A549 (cell line): ENCODE measurements at regions not wholly inside any gene's neighbourhood (a gene's known extent, or its start where the extent isn't known, plus 50 kb on each side); places are given as distances from the start of the nearest gene placed in this dataset.
A peak's percentile ranks its signal among the peaks of the same experiment; 100 is the strongest.

Experiments used
- ATAC-seq, 2 experiments: fragments of 200-7000 bp in 1 of 2; fragments of >200 bp in 1 of 2; cut with Nextera tagmentation in 1 of 2; cut with Tn5 transposase in 1 of 2; 3 replicates each; pipeline versions ENCODE4 v1.8.0 to v1.9.1; 2018 to 2020; ENCODE audit warnings: mild to moderate bottlenecking in 1 of 2, moderate library complexity in 1 of 2
- CTCF ChIA-PET: fragments of 300-600 bp; sonication (Branson Sonifier 250); formaldehyde crosslinking; extraction: SDS; loops from one replicate; lab custom pipeline; 2021; ENCODE audit warnings: antibody characterized with exemption, inconsistent platforms; lab: Yijun Ruan, JAX
- POLR2A ChIA-PET: fragments of 350-600 bp; formaldehyde crosslinking; extraction: SDS; loops from one replicate; lab custom pipeline; 2021; ENCODE audit warnings: antibody characterized with exemption, inconsistent platforms; lab: Yijun Ruan, JAX
- DNase-seq, 2 experiments: peaks; one replicate each; pipeline versions ENCODE4 v3.0.0 to v3.0.0-alpha.2; 2011 to 2016; ENCODE audit warnings: low read depth in 1 of 2, low spot score in 1 of 2
- FAIRE-seq: peaks from 2 replicates; lab custom pipeline; 2011; peaks lifted over from hg19 to GRCh38; lab: Jason Lieb, UNC
- H3K27ac ChIP-seq, 2 experiments: fragments of >200 bp; sonication (Bioruptor Twin); formaldehyde crosslinking; 3 replicates each; pipeline ENCODE4 v1.5.1; 2016 to 2017
- H3K4me1 ChIP-seq: fragments of >200 bp; sonication (Bioruptor Twin); formaldehyde crosslinking; 3 replicates; pipeline ENCODE4 v1.6.1; 2016
- H3K4me2 ChIP-seq: fragments of >200 bp; sonication (Bioruptor Twin); formaldehyde crosslinking; 3 replicates; pipeline ENCODE4 v1.6.1; 2016
- H3K4me3 ChIP-seq: fragments of >200 bp; sonication (Bioruptor Twin); formaldehyde crosslinking; 3 replicates; pipeline ENCODE4 v1.5.1; 2016
- H3K9me3 ChIP-seq: fragments of >200 bp; sonication (Bioruptor Twin); formaldehyde crosslinking; 3 replicates; pipeline ENCODE4 v1.6.1; 2016
- CBX2 ChIP-seq: fragments of 200-600 bp; sonication (generic); IDR thresholded peaks from 2 replicates; pipeline ENCODE4 v1.6.1; 2016; ENCODE audit warnings: low read depth, mild to moderate bottlenecking, borderline replicate concordance
- CBX8 ChIP-seq: fragments of 200-600 bp; sonication (generic); IDR thresholded peaks from 2 replicates; pipeline ENCODE4 v1.6.1; 2016
- EHMT2 ChIP-seq: fragments of 200-600 bp; sonication (generic); IDR thresholded peaks from 2 replicates; pipeline ENCODE4 v1.6.1; 2016; ENCODE audit warnings: antibody characterized with exemption, low read depth, mild to moderate bottlenecking, moderate library complexity
- ESRRA ChIP-seq: fragments of 150-350 bp; IDR thresholded peaks from 2 replicates; pipeline ENCODE4 v1.6.1; 2014; ENCODE audit warnings: mild to moderate bottlenecking, low read length, borderline replicate concordance
- HDAC2 ChIP-seq: fragments of 200-600 bp; sonication (generic); IDR thresholded peaks from 2 replicates; pipeline ENCODE4 v1.6.1; 2016
- HOXB13 ChIP-seq: fragments of 250-450 bp; sonication (Bioruptor Pico); IDR thresholded peaks from 2 replicates; pipeline ENCODE4 v1.5.0; 2020; ENCODE audit warnings: low read depth, mild to moderate bottlenecking, moderate library complexity
- JUNB ChIP-seq: fragments of >200 bp; sonication (Bioruptor Twin); formaldehyde crosslinking; IDR thresholded peaks from 2 replicates; pipeline ENCODE4 v1.6.1; 2016
- KDM5A ChIP-seq: fragments of 200-600 bp; sonication (generic); IDR thresholded peaks from 2 replicates; pipeline ENCODE4 v1.6.1; 2016; ENCODE audit warnings: antibody characterized with exemption, mild to moderate bottlenecking
- MAFK ChIP-seq: fragments of 450-650 bp; IDR thresholded peaks from 2 replicates; pipeline ENCODE4 v1.6.1; 2014; ENCODE audit not compliant: partially characterized antibody
- MAZ ChIP-seq: fragments of 150-350 bp; IDR thresholded peaks from 2 replicates; pipeline ENCODE4 v1.6.1; 2014; ENCODE audit warnings: antibody characterized with exemption, low read depth, low read length, borderline replicate concordance
- NPAS2 ChIP-seq: fragments of 250-450 bp; sonication (Bioruptor Pico); IDR thresholded peaks from 2 replicates; pipeline ENCODE4 v1.8.0; 2022; ENCODE audit warnings: mild to moderate bottlenecking, moderate library complexity, borderline replicate concordance
- PHF8 ChIP-seq: fragments of 200-600 bp; sonication (generic); IDR thresholded peaks from 2 replicates; pipeline ENCODE4 v1.6.1; 2016; ENCODE audit warnings: low read depth, mild to moderate bottlenecking, antibody characterized with exemption, moderate library complexity, borderline replicate concordance
- POLR2A ChIP-seq: IDR thresholded peaks from 2 replicates; pipeline ENCODE4 v1.6.1; 2012; ENCODE audit warnings: mild to moderate bottlenecking, low read length
- RARB ChIP-seq: fragments of 250-450 bp; sonication (Bioruptor Pico); IDR thresholded peaks from 2 replicates; pipeline ENCODE4 v1.8.0; 2021; ENCODE audit warnings: mild to moderate bottlenecking, moderate library complexity
- RCOR1 ChIP-seq: fragments of 150-350 bp; IDR thresholded peaks from 2 replicates; pipeline ENCODE4 v1.6.1; 2014; ENCODE audit warnings: antibody characterized with exemption, low read length, low read depth
- RFX5 ChIP-seq: fragments of 450-650 bp; IDR thresholded peaks from 2 replicates; pipeline ENCODE4 v1.7.1; 2014; ENCODE audit warnings: antibody characterized with exemption, mild to moderate bottlenecking, moderate library complexity
- RNF2 ChIP-seq: fragments of 200-600 bp; sonication (generic); IDR thresholded peaks from 2 replicates; pipeline ENCODE4 v1.6.1; 2016; ENCODE audit warnings: low read depth, mild to moderate bottlenecking, antibody characterized with exemption, moderate library complexity, borderline replicate concordance
- TFCP2L1 ChIP-seq: fragments of 250-450 bp; sonication (Bioruptor Pico); IDR thresholded peaks from 2 replicates; pipeline ENCODE4 v1.5.0; 2021; ENCODE audit warnings: mild to moderate bottlenecking
- USF2 ChIP-seq: fragments of 450-650 bp; IDR thresholded peaks from 2 replicates; pipeline ENCODE4 v1.6.1; 2014; ENCODE audit warnings: antibody characterized with exemption
- ZFP36 ChIP-seq: fragments of 450-650 bp; IDR thresholded peaks from 2 replicates; pipeline ENCODE4 v1.6.1; 2014; ENCODE audit warnings: borderline replicate concordance; ENCODE audit not compliant: partially characterized antibody
- ZNF302 ChIP-seq: fragments of 250-450 bp; sonication (Bioruptor Pico); IDR thresholded peaks from 2 replicates; pipeline ENCODE4 v1.9.0; 2021; ENCODE audit warnings: inconsistent platforms, mild to moderate bottlenecking, moderate library complexity
- WGBS: methylation state at CpG from one replicate; pipeline ENCODE4 v1.1.6; 2017; ENCODE audit errors: missing lambda C conversion rate; 5-methylcytosine and 5-hydroxymethylcytosine counted together
- TF ChIP-seq, protein P1 (sequence below): fragments of 200-600 bp; sonication (generic); IDR thresholded peaks from 2 replicates; pipeline ENCODE4 v1.6.1; 2016; ENCODE audit warnings: antibody characterized with exemption, mild to moderate bottlenecking, moderate library complexity
- TF ChIP-seq, protein P2 (sequence below): fragments of 250-450 bp; sonication (Bioruptor Pico); IDR thresholded peaks from 2 replicates; pipeline ENCODE4 v1.5.0; 2020; ENCODE audit warnings: low read depth, mild to moderate bottlenecking, moderate library complexity

DNA sequence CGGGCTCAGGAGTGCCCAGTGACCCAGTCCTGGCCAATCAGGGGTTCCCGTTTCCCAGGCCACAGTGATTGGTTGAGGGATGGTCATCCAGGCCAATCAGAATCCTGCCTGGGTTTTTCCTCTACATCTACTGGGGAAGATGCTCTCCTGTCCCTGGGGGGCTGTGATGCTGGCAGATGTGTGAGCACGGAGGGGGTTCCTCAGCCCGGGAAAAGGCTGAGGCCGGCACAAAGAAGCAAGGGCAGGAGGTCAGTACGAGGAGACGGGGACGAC, 171.2 kb downstream of the CTTN start:
- H3K4me1 ChIP-seq = no peaks in the 10 kb centered on the region
- TF ChIP-seq NPAS2 (CRISPR knock-in tag) (no peak), RNF2 (no peak), EHMT2 (no peak), CBX8 (no peak), RCOR1 (no peak), POLR2A (no peak), HOXB13 (no peak), MAFK (no peak), PHF8 (no peak), ZNF302 (no peak), USF2 (no peak)
- TF ChIP-seq, protein P1, sequence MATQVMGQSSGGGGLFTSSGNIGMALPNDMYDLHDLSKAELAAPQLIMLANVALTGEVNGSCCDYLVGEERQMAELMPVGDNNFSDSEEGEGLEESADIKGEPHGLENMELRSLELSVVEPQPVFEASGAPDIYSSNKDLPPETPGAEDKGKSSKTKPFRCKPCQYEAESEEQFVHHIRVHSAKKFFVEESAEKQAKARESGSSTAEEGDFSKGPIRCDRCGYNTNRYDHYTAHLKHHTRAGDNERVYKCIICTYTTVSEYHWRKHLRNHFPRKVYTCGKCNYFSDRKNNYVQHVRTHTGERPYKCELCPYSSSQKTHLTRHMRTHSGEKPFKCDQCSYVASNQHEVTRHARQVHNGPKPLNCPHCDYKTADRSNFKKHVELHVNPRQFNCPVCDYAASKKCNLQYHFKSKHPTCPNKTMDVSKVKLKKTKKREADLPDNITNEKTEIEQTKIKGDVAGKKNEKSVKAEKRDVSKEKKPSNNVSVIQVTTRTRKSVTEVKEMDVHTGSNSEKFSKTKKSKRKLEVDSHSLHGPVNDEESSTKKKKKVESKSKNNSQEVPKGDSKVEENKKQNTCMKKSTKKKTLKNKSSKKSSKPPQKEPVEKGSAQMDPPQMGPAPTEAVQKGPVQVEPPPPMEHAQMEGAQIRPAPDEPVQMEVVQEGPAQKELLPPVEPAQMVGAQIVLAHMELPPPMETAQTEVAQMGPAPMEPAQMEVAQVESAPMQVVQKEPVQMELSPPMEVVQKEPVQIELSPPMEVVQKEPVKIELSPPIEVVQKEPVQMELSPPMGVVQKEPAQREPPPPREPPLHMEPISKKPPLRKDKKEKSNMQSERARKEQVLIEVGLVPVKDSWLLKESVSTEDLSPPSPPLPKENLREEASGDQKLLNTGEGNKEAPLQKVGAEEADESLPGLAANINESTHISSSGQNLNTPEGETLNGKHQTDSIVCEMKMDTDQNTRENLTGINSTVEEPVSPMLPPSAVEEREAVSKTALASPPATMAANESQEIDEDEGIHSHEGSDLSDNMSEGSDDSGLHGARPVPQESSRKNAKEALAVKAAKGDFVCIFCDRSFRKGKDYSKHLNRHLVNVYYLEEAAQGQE = no peak
- H3K9me3 ChIP-seq = no peaks in the 10 kb centered on the region
- ATAC-seq (peak in 1 of 2 experiments; percentile 48; a peak in 3 of 6 replicates), DNase-seq (no peak), FAIRE-seq (no peak)
- ChIA-PET CTCF (no interaction called here), POLR2A (no interaction called here)
- H3K4me3 ChIP-seq = no peak overlapping the region
- 85% methylated on average over 8 of the region's 8 CpGs for WGBS
- no peak overlapping the region for H3K4me2 ChIP-seq
- H3K27ac ChIP-seq = no peak overlapping the region

DNA sequence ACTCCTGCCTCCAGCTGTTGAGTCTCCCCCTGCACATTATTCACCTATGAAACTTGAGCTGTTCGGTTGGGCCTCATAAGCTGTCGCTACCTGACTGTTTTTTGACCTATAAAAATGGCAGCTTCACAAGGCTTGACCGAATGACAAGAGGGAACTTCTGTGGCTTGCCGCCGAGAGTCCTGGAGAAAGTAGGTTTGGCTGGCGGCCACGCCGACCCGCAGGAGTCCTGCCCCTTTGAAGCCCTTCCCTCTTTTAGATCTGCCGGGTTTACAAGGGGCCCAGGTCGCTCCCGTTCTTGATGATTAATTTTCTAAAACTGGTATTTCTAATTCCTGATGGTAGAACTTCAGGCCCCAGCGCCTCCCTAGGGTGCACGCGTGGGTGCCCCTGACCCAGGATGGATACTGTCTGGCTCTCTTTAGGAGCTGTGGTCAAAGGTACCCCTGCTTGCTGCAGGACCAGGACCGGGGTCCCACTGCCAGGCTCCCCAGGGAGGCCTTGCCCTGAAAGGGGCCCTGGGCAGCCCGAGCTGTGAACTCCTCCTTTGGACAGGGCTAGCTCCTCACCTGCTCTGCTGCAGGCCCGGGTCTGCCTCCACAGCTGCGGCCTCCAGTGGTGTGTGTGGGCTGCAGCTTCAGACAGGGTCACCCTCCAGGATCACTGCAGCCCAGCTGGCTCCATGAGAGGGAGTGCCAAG, 171.8 kb downstream of the CTTN start:
- POLR2A ChIA-PET = no interaction called here
- ATAC-seq (0 out of 6 replicates have a peak, but pooled peaks of 1 of the 2 experiments have one; percentile 16), DNase-seq (no peak)
- H3K27ac ChIP-seq = no peak overlapping the region
- WGBS = 89% methylated on average over 15 of the region's 19 CpGs
- H3K4me1 ChIP-seq = no peaks in the 10 kb centered on the region
- CTCF ChIA-PET = no interaction called here
- H3K4me2 ChIP-seq = no peak overlapping the region
- no peak for TF ChIP-seq MAZ
- TF ChIP-seq TFCP2L1 = no peak
- TF ChIP-seq ESRRA = no peak
- TF ChIP-seq KDM5A = no peak
- no peak for TF ChIP-seq JUNB
- TF ChIP-seq ZFP36 = no peak
- no peak for TF ChIP-seq HDAC2
- no peak for TF ChIP-seq POLR2A
- TF ChIP-seq CBX2 = no peak
- TF ChIP-seq, all 56 proteins: peak for 0
- Histone ChIP-seq H3K9me3 (no peaks in the 10 kb centered on the region), H3K4me3 (no peak overlapping the region)
- FAIRE-seq = no peak

DNA sequence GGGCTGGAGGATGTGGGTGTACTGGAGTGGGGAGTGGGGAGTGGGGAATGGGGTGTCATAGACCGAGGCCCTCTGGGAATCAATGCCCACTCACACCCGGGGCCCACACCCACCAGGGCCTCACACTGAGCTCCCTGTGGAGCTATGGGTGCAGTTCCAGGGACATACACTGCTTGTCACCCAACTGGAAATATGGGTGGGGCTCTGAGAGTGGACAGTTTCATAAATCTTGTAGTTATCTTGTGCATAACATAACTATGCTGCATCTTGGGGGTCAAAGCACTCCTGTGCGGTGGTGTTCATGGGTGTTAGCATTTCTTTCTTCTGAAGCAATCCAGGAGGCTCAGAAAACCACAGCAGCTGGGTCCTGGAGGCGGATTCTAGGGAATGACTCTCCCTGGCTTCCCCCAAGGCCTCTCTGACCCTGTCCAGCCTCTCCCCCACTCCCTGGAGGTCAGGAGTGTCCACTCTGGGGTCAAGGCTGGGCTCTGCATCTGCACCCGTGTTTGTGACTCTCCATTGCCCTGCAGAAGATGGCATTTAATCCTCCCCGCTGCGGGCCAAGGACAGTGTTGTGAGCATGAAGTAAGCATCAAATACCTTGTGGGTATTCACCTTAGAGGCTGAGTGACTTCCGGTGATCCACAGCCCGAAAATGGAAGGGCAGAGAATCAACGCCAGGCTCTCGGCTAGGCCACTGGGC, 172.5 kb downstream of the CTTN start:
- no peak for DNase-seq
- Histone ChIP-seq H3K9me3 (no peaks in the 10 kb centered on the region), H3K4me2 (no peak overlapping the region), H3K27ac (no peak overlapping the region), H3K4me1 (no peaks in the 10 kb centered on the region), H3K4me3 (no peak overlapping the region)
- no peak for FAIRE-seq
- no peak for TF ChIP-seq RFX5
- TF ChIP-seq, protein P2, sequence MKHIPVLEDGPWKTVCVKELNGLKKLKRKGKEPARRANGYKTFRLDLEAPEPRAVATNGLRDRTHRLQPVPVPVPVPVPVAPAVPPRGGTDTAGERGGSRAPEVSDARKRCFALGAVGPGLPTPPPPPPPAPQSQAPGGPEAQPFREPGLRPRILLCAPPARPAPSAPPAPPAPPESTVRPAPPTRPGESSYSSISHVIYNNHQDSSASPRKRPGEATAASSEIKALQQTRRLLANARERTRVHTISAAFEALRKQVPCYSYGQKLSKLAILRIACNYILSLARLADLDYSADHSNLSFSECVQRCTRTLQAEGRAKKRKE (CRISPR knock-in tag) = no peak
- TF ChIP-seq RARB = no peak
- CTCF ChIA-PET = no interaction called here
- ATAC-seq = no peak
- WGBS = 78% methylated on average over 11 of the region's 11 CpGs
- POLR2A ChIA-PET = no interaction called here
